NB4 (cell line): ENCODE measurements at regions not wholly inside any gene's neighbourhood (a gene's known extent, or its start where the extent isn't known, plus 50 kb on each side); places are given as distances from the start of the nearest gene placed in this dataset.

Source experiments
- MYC ChIP-seq: IDR thresholded peaks from 2 replicates; pipeline ENCODE4 v1.6.1; 2011; ENCODE audit warnings: low read depth, low read length
- POLR2A ChIP-seq: IDR thresholded peaks from 2 replicates; pipeline ENCODE4 v1.6.1; 2011; ENCODE audit warnings: mild to moderate bottlenecking; ENCODE audit not compliant: insufficient read length; ENCODE audit errors: extremely low read depth
- TF ChIP-seq, protein P1 (sequence below): IDR thresholded peaks from one replicate; pipeline ENCODE4 v1.5.1; 2012; ENCODE audit warnings: low read depth, low read length
- TF ChIP-seq, protein P2 (sequence below): IDR thresholded peaks from 2 replicates; pipeline ENCODE4 v1.6.1; 2011; ENCODE audit warnings: low read depth, low read length

DNA sequence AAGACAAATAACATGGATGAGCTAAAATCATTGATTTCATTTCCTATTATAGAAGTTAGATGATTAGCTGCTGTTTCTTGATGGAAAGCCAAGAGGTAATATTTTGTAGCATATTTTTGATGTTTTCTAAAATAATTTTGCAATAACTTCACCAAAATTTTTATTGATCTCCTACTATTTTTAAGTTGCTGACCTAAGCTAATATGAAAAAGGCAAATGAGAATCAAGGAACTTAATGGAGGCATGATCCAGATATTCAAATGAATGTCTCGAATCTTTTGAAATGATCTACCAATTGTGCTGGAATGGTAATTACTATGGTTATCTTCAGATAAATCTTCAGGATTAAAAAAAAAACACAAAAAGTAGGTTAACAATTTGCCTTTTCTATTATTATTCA is 1591.4 kb upstream of the PCDH7 start:
- no peak for TF ChIP-seq POLR2A
- TF ChIP-seq, protein P1, sequence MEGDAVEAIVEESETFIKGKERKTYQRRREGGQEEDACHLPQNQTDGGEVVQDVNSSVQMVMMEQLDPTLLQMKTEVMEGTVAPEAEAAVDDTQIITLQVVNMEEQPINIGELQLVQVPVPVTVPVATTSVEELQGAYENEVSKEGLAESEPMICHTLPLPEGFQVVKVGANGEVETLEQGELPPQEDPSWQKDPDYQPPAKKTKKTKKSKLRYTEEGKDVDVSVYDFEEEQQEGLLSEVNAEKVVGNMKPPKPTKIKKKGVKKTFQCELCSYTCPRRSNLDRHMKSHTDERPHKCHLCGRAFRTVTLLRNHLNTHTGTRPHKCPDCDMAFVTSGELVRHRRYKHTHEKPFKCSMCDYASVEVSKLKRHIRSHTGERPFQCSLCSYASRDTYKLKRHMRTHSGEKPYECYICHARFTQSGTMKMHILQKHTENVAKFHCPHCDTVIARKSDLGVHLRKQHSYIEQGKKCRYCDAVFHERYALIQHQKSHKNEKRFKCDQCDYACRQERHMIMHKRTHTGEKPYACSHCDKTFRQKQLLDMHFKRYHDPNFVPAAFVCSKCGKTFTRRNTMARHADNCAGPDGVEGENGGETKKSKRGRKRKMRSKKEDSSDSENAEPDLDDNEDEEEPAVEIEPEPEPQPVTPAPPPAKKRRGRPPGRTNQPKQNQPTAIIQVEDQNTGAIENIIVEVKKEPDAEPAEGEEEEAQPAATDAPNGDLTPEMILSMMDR, result no peak
- TF ChIP-seq, protein P2, sequence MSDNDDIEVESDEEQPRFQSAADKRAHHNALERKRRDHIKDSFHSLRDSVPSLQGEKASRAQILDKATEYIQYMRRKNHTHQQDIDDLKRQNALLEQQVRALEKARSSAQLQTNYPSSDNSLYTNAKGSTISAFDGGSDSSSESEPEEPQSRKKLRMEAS, result no peak
- TF ChIP-seq MYC, result no peak
